Spleen (tissue), 11 donors: ENCODE measurements at regions not wholly inside any gene's neighbourhood (a gene's known extent, or its start where the extent isn't known, plus 50 kb on each side); places are given as distances from the start of the nearest gene placed in this dataset.
A peak's percentile ranks its signal among the peaks of the same experiment; 100 is the strongest.
"Not testable (repeated sequence)": the region's sequence is repeated elsewhere in the genome, so short reads cannot be mapped to it uniquely, and the experiment has no call there.

Experiments used
- DNase-seq: peaks from one replicate; pipeline ENCODE4 v3.0.0-alpha.2; 2020
- H3K27ac ChIP-seq, 8 donors: fragments of 200-600 bp; sonication (generic) in 7 of 8; 1 replicate in 4 of 8; 2 replicates in 4 of 8; pipeline versions ENCODE4 v1.5.0 to v1.8.0; 2016 to 2021; ENCODE audit warnings: inconsistent platforms in 4 of 8, mild to moderate bottlenecking in 4 of 8, moderate library complexity in 1 of 8
- H3K27me3 ChIP-seq, 7 donors: fragments of 200-600 bp; sonication (generic) in 6 of 7; replicated peaks in 1 of 7; 1 replicate in 4 of 7; 2 replicates in 3 of 7; pipeline versions ENCODE4 v1.5.0 to v1.8.0; 2016 to 2021; ENCODE audit warnings: inconsistent platforms in 3 of 7, mild to moderate bottlenecking in 1 of 7
- H3K36me3 ChIP-seq, 6 donors: fragments of 200-600 bp; sonication (generic) in 5 of 6; 1 replicate in 4 of 6; 2 replicates in 2 of 6; pipeline versions ENCODE4 v1.5.0 to v1.8.0; 2016 to 2021; ENCODE audit warnings: inconsistent platforms in 2 of 6
- H3K4me1 ChIP-seq, 6 donors: fragments of 200-600 bp; sonication (generic) in 5 of 6; 1 replicate in 3 of 6; 2 replicates in 3 of 6; pipeline versions ENCODE4 v1.5.0 to v1.8.0; 2016 to 2021; ENCODE audit warnings: inconsistent platforms in 3 of 6
- H3K4me3 ChIP-seq, 8 donors: fragments of 200-600 bp; sonication (generic) in 7 of 8; 1 replicate in 4 of 8; 2 replicates in 4 of 8; pipeline versions ENCODE4 v1.5.0 to v1.8.0; 2016 to 2021; ENCODE audit warnings: inconsistent platforms in 4 of 8, mild to moderate bottlenecking in 4 of 8, moderate library complexity in 2 of 8
- H3K9me3 ChIP-seq, 8 donors: fragments of 200-600 bp; sonication (generic) in 7 of 8; 1 replicate in 4 of 8; 2 replicates in 4 of 8; pipeline versions ENCODE4 v1.5.0 to v1.8.0; 2016 to 2021; ENCODE audit warnings: inconsistent platforms in 4 of 8
- POLR2A ChIP-seq, 3 donors: fragments of 450-650 bp; IDR thresholded peaks; one replicate each; pipeline ENCODE4 v1.5.1; 2017; ENCODE audit warnings: antibody characterized with exemption in 3 of 3, mild to moderate bottlenecking in 1 of 3
- POLR2AphosphoS5 ChIP-seq, 3 donors: sonication (generic); formaldehyde crosslinking; IDR thresholded peaks; one replicate each; pipeline ENCODE4 v1.5.1; 2017; ENCODE audit warnings: antibody characterized with exemption in 3 of 3
- WGBS, 5 donors: extraction: QIAGEN DNeasy Blood & Tissue Kit in 3 of 5; methylation state at CpG; one replicate each; pipeline versions ENCODE4 v1.1.5 to v1.1.7; 2013 to 2018; 5-methylcytosine and 5-hydroxymethylcytosine counted together
- intact Hi-C: fragments of 100-400 bp; cut with DNase I; formaldehyde crosslinking; loops from one replicate; pipeline ENCODE4 v1.15.0; 2023; ENCODE audit warnings: low total_unique reads
- TF ChIP-seq, protein P1 (sequence below), 11 experiments: fragments of 200-600 bp in 7 of 11; fragments of 450-650 bp in 4 of 11; sonication (generic) in 4 of 11; IDR thresholded peaks in 8 of 11; conservative IDR thresholded peaks in 3 of 11; 1 replicate in 7 of 11; 2 replicates in 4 of 11; pipeline versions ENCODE4 v1.4.0 to v1.8.0; 2016 to 2021; ENCODE audit warnings: antibody characterized with exemption in 11 of 11, inconsistent platforms in 4 of 11, mild to moderate bottlenecking in 1 of 11
- donor health status: healthy with polysubstance abuse.
- donor health status: DM: no; HTN: no; CAD: no; lungs with moderate emphysema.
- donor health status: DM: no; HTN: no; CAD: no.
- donor health status: Bipolar disorder and iron deficiency.
- donor health status: healthy.
- donor health status: DM: no; HTN: no; CAD: no.
- donor health status: DM: yes; HTN: yes; CAD: no.

DNA sequence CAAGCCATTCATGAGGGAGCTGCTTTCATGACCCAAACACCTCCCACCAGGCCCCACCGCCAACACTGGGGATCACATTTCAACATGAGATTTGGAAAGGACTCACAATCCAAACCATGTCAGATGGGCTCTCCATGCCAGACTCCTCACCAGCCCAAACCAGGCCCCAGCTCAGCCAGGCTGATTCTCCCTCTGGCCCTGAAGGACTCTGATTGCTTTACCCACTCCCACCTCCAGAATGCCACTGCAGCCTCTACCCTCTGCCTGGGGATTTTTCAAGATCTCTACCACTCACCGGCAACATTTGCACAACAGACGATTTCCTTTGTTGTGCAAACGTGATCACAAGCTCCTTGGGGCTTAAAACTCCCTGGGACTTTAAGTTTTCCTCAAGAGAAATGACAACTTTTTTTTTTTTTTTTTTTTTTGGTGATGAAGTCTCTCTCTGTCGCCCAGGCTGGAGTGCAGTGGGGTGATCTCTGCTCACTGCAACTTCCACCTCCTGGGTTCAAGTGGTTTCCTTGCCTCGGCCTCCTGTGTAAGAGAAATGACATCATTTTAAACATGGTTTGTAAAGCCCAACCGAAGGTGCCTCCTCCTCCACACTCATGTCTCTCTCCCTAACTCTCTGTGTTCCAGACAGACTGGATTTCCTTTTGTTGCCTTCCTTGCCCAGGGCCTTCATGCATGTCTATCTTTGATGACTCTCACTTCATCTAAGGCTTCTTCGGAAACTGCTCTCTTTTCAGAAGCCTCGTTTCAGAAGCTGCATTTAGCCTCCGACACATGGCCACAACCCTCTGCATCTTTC, 147.0 kb downstream of the CDH26 start:
- TF ChIP-seq POLR2A (IDR thresholded peaks at IDR 0.05) (no peak), POLR2AphosphoS5 (IDR thresholded peaks at IDR 0.05) (no peak)
- TF ChIP-seq, protein P1, sequence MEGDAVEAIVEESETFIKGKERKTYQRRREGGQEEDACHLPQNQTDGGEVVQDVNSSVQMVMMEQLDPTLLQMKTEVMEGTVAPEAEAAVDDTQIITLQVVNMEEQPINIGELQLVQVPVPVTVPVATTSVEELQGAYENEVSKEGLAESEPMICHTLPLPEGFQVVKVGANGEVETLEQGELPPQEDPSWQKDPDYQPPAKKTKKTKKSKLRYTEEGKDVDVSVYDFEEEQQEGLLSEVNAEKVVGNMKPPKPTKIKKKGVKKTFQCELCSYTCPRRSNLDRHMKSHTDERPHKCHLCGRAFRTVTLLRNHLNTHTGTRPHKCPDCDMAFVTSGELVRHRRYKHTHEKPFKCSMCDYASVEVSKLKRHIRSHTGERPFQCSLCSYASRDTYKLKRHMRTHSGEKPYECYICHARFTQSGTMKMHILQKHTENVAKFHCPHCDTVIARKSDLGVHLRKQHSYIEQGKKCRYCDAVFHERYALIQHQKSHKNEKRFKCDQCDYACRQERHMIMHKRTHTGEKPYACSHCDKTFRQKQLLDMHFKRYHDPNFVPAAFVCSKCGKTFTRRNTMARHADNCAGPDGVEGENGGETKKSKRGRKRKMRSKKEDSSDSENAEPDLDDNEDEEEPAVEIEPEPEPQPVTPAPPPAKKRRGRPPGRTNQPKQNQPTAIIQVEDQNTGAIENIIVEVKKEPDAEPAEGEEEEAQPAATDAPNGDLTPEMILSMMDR (IDR thresholded peaks at IDR 0.05 in 8 of 11, conservative IDR thresholded peaks at IDR 0.05 in 3 of 11): no peak
- no peaks in the 10 kb centered on the region for H3K36me3 ChIP-seq
- intact Hi-C loops: no loop called here
- no peaks in the 10 kb centered on the region for H3K9me3 ChIP-seq
- H3K4me1 ChIP-seq: peaks cover 0 to 34% (median 8%) of the 10 kb centered on the region in 6 donors
- WGBS, 5 donors: 46 to 67% (median 53%) methylated on average over 10 of the region's 10 CpGs
- H3K27ac ChIP-seq: peak overlapping the region in 4 of 8 donors; percentile 47 to 70 (median 60)
- no peak for DNase-seq
- H3K27me3 ChIP-seq: peaks cover 0 to 3% (median 0%) of the 10 kb centered on the region in 7 donors
- H3K4me3 ChIP-seq: peak overlapping the region in 1 of 8 donors; percentile 0

DNA sequence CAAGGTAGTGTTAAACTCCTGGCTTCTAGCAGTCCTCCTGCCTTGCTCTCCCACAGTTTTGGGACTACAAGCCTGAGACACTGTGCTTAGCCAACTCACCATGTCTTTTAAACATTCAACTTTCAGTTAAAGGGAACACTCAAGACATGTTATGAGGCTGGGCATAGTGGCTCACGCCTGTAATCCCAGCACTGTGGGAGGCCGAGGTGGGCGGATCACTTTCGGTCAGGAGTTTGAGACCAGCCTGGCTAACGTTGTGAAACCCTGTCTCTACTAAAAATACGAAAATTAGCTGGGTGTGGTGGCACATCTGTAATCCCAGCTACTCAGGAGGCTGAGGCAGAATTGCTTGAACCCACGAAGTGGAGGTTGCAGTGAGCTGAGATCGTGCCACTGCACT, 148.0 kb downstream of the CDH26 start:
- H3K27me3 ChIP-seq, H3K4me3 ChIP-seq, H3K9me3 ChIP-seq, DNase-seq, intact Hi-C loops, H3K36me3 ChIP-seq: not testable (repeated sequence)
- 68 to 88% (median 79%) methylated on average over 8 of the region's 8 CpGs for WGBS, 5 donors
- Histone ChIP-seq H3K4me1 (peaks cover 0 to 25% (median 4%) of the 10 kb centered on the region in 6 donors), H3K27ac (peak overlapping the region in 2 of 8 donors; percentile 62 to 70)

DNA sequence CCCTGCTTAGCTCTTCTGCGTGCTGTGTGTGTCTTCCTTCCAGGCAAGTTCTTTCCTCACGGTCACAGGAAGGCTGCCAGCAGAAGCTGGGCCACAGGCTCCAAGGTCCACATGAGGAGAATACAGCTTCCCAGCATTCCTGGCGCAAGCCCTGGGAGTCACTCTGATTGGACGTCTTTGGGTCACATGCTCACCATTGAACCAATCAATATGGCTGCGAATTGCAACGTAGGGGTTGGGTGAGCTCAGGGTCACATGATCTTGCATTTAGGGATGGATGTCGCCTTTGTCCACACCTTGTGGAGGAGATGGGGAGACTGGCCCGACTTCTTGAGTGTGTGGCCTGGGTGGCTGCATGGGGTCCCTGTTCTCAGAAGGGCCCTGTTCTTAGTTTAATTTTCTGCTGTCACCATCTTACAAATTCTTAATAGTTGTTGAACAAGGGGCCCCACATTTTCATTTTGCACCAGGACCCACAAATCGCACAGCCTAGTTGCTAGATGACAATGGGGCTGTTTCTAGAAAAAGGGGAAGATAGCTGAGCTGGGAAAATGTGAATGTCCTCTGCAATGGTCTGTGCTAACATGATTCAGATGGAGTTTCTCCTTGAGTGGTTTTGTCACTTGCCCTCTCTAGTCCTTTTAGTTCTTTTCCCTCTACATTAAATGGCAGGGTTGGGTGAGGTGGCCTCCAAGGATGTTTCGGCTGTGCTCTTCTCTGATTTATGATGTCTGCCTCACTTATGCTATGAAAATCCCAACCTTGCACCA, 149.6 kb downstream of the CDH26 start:
- no peak for DNase-seq
- Histone ChIP-seq H3K4me1 (peaks cover 0 to 13% (median 0%) of the 10 kb centered on the region in 6 donors), H3K9me3 (no peaks in the 10 kb centered on the region), H3K27ac (no peak overlapping the region), H3K4me3 (no peak overlapping the region), H3K27me3 (no peaks in the 10 kb centered on the region), H3K36me3 (no peaks in the 10 kb centered on the region)
- TF ChIP-seq, protein P1 (IDR thresholded peaks at IDR 0.05 in 8 of 11, conservative IDR thresholded peaks at IDR 0.05 in 3 of 11): no peak
- TF ChIP-seq POLR2AphosphoS5 (IDR thresholded peaks at IDR 0.05): no peak
- TF ChIP-seq POLR2A (IDR thresholded peaks at IDR 0.05): no peak
- 62 to 92% (median 75%) methylated on average over 10 of the region's 10 CpGs for WGBS, 5 donors
- intact Hi-C loops: no loop called here

DNA sequence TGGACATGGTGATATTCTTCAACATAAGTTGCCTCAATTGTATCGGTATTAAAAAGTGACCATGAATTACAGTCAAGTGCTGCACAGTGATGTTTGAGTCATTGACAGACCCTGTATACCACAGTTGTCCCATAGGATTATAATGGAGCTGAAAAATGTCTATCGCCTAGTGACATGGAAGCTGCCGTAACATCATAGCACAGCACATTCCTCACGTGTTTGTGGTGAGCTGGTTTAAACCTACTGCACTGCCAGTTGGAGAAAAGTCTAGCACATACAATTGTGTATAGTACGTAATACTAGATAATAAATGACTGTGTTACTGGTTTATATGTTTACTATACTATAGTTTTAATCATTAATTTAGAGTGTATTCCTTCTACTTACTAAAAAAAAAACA, 150.2 kb downstream of the CDH26 start:
- DNase-seq: no peak
- Histone ChIP-seq H3K27me3 (no peaks in the 10 kb centered on the region), H3K27ac (no peak overlapping the region), H3K9me3 (no peaks in the 10 kb centered on the region), H3K36me3 (no peaks in the 10 kb centered on the region), H3K4me1 (peaks cover 0 to 19% (median 2%) of the 10 kb centered on the region in 6 donors), H3K4me3 (no peak overlapping the region)
- TF ChIP-seq POLR2AphosphoS5 (IDR thresholded peaks at IDR 0.05) (no peak), POLR2A (IDR thresholded peaks at IDR 0.05) (no peak)
- TF ChIP-seq, protein P1 (IDR thresholded peaks at IDR 0.05 in 8 of 11, conservative IDR thresholded peaks at IDR 0.05 in 3 of 11): no peak
- intact Hi-C loops: no loop called here
- 86 to 94% (median 92%) methylated on average over 5 of the region's 5 CpGs for WGBS, 5 donors
